Glomerular endothelial cell (primary cell): ENCODE measurements at regions not wholly inside any gene's neighbourhood (a gene's known extent, or its start where the extent isn't known, plus 50 kb on each side); places are given as distances from the start of the nearest gene placed in this dataset.

Source experiments
- DNase-seq: peaks from one replicate; pipeline ENCODE4 v3.0.0-alpha.2; 2011; ENCODE audit warnings: low read depth, low spot score; ENCODE audit errors: extremely low read depth

DNA sequence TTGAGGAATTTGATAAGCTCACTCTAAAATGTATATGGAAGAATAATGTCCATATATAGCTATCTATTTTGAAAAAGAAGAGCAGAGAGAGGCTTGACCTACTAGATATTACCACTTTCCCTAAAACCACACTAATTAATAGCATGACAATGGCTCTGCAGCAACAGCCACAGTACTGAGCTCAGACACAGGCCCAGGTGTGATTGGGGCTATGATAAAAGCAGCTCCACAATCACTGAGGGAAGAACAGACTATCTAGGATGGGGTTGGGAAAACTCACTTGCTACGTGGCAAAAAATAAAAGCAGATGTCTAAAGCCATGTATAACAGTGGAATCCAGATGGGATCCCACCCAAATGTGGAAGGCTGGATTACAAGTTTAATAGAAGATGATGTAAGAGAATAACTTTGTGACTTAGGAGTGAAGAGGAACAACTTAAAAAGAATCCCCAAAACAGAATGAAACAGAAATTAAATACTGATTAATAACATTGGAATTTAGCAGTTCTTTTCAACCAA is 80.8 kb upstream of the RAB4A start:
- DNase-seq = no peak

DNA sequence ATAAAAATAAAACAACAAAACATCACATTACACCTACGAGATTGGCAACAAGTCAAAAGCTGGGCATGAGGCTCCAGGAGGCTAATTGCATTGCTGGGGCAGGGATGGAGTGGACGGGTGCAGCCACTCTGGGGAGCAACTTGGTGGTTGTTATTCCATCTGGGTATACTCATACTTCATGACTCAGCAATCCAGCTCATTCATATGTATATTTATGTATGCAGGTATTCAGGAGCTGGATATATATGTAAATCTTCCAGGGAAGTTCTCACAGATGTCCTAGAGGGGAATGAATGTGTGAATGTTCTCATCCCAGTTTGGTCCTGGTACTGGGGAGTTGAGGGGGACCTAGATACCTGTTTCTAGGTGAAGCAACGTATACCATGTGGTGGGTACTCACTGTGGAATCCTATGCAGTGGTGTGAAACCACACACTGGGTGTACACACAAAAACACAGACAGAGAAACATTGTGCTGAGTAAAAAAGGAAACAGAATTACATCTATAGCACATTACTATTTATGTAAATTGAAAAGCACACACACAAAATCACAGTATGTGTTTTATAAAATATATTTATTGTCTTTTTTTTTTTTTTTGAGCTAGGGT is 79.7 kb upstream of the RAB4A start:
- DNase-seq = no peak

DNA sequence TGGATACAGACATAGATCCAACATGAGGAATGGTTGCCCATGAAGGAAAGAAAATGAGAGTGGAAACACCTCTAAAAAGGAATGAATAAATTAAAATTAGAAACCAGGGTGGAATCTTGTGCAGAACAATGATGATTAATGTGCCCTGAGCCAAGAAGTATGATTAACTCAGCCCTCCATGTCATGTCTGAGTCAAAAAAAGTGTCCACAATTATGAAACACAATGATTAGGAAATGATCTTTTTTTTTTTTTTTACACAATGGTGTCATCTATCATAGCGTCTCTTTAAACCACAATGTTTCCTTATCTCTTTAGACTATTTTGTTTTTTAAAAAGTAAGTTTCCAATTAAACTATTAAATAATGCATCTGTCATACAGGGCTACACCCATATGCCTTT is 78.9 kb upstream of the RAB4A start:
- no peak for DNase-seq

DNA sequence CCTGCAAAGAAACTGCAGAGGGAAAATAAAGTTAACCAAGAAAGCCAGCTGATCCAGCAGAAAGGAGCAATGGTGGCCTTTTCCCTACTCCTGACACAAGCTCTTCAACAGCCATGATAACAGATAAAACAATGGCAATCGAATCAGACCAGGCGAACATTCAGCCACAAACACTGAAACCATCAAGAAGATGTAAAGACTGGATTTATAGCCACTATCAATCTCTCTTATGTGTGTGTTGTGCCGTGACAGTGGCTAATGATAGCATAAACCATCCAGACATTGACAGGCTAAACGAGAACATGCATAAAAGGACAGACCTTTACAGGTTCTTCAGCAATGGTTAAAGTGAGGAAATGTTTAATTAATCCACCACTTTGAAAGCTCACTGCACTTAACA is 78.1 kb upstream of the RAB4A start:
- no peak for DNase-seq

DNA sequence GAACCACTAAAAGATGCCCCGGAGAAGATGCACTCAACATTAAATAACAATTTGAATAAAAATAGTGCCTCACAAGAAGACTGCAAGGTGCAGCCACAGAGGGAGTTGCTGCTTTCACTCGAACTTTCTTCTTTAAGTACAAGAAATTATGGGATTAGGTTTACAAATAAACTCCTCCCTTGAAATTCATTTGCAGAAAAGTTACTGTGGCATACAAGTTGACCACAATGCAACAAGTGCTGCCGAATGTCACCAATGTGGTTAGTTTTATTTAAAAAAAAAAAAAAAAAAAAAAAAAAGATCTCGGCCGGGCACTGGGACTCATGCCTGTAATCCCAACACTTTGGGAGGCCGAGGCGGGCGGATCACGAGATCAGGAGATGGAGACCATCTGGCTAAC is 76.8 kb upstream of the RAB4A start:
- no peak for DNase-seq

DNA sequence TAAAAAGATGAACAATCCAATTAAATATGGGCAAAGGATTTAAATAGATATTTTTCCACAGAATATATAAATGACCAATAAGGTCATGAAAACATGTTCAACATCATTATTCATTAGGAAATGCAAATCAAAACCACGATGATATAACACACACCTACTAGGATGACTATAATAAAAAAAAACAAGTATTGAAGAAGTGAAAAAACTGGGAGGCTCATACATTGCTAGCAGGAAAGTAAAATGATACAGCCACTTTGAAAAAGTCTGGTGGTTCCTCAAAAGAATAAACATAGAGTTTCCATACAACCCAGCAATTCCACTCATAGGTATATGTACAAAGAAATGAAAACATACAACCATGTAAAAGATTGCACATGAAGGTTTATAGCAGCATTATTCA is 75.7 kb upstream of the RAB4A start:
- DNase-seq = no peak

DNA sequence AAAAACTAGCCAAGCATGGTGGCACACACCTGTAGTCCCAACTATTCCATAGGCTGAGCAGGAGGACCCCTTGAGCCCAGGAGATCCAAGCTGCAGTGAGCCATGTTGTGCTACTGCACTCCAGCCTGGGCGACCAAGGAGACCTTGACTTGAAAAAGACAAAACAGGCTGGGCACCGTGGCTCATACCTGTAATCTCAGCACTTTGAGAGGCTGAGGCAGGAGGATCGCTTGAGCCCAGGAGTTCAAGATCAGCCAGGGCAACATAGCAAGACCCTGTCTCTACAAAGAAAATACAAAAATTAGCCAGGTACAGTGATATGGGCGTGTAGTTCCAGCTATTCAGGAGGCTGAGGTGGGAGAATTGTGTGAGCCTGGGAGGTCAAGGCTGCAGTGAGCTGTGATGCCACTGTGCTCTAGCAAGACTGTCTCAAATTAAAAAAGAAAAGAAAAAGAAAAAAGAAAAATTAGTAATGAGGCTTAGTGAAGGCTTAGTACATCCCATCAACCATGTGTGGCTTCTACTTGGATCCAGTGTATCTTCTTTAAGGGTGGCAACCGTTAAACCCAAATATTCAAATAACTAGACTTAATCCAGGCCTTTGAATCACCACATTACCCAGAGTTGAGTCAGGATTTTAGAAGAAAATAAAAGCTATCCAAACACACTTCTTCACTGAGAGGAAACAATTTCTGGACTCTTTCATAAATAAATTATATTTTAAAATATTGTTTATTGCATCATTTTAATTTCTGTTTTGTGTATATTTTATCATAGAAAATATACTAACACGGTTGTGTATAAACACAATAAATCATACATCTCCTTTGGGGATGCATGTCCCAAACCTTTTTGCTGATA is 74.3 kb upstream of the RAB4A start:
- DNase-seq = no peak

DNA sequence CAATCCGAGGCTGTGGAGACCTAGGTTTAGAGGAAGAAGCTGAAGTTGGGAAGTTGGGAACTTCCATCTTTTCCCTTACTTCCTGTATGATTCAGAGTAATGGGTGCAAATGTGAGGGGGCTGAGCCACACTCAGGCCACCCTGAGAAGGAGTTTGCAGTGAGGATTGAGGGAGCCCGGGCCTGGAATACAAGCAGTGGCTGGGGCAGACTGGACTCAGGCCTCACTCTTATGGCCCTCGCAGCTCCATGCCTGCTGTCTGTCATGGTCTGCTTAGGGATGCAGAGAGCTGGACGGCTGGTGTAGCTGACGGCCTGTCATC is 73.7 kb upstream of the RAB4A start:
- DNase-seq = no peak

DNA sequence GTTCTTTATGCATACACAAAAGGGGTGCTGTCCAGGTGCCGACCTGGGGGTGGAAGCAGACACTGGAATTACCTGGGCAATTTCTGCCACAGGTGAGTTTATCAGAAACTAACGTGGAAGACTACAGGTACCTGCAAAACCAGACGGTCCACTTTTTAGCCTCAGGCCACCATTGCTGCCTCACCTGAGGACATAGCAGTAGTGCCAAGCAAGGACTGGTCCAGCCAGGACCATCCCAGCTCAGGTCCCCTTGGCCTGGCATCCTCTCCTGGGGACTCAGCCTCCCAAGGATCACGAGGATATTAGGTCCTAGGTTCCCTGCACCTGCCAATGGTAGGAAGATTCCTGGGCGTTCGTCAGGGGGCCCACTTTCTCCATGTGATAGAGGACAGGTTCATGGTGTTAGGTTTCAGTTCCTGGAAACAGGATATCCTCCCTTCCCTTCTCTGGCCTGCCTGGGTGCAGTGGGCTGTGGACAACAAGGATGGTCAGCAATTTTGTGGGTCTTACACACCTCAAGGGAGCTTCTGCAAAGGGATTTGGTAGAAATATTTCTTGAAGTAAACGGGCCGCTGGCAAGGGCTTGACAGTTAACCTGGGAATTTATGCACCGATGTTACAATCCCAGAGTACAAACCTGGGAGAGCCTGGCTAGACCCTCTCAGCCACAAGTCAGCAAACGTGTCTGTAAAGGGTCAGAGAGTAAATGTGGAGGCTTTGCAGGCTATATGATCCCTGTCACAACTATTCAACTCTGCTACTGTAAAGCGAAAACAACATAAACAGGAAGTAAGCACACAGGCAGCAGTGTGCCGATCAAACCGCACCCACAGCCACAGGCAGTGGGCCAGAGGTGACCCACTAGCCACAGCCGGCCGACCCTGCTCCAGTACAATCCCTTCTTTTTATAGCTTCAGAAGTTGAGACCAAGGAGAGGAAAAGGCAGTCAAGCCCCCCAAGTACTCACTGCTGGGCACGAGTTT is 71.4 kb upstream of the RAB4A start:
- no peak for DNase-seq

DNA sequence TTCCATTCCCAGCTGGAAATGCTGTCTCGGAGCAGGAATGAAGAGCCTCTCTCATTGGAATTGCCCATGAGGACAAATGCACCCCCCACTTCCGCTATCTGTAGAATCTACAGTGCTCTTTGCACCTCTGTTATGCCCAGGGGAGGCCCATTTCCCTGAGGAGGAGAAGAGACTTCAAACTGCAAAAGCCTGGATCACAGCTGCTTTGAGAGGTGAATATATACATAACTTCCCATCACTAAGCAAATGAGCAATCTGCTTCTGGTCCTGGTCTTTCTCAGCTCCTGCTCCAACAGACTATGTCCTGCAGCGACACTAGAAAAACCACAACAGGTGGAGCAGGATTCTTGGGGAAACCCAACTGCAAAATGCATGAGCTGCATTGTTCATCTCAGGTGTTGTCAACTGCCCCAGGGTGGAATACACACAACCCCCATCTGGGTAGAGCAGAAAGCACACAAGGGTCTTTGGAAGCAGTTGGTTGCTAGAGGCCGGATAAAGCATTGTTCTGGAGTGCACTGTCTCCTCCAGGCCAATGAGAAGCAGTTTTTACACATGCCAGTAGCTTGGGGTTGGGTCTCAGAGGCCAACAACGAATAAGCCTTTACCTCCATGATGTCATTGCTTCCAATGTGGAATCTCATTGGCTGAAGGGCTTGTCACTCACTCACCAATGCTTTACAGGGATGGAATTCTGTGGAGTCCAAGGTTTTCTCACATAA is 67.7 kb upstream of the RAB4A start:
- DNase-seq = no peak

DNA sequence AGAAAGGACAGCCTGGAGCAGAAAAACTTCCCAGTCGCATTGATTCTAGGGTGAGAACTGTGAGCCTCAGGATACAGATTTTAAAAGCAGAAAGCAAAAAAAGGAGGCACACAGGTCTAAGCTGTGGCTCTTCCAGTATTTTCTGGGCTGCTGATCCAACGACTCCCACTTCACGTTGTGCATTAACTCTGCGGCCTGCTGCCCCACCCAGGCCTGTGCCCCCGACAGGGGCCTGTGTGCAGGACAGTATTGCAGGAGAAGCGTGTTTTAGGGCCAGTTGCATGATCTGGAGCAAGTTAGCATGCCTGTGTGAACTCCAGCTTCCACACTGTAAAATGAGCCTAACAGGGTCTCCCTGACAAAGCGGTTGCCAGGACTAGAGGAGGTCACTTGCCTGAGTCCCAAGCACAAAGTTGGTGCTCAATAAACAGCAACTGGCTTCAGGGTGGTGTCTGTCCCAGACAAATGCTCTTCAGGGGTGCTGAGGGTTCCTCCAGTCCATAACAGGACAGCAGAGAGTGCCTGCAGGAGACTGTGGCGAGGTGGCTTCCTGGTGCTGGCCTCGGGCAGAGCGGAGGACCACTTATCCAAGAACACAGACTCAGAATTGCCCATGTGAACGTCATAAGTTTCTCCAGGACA is 66.8 kb upstream of the RAB4A start:
- DNase-seq = no peak

DNA sequence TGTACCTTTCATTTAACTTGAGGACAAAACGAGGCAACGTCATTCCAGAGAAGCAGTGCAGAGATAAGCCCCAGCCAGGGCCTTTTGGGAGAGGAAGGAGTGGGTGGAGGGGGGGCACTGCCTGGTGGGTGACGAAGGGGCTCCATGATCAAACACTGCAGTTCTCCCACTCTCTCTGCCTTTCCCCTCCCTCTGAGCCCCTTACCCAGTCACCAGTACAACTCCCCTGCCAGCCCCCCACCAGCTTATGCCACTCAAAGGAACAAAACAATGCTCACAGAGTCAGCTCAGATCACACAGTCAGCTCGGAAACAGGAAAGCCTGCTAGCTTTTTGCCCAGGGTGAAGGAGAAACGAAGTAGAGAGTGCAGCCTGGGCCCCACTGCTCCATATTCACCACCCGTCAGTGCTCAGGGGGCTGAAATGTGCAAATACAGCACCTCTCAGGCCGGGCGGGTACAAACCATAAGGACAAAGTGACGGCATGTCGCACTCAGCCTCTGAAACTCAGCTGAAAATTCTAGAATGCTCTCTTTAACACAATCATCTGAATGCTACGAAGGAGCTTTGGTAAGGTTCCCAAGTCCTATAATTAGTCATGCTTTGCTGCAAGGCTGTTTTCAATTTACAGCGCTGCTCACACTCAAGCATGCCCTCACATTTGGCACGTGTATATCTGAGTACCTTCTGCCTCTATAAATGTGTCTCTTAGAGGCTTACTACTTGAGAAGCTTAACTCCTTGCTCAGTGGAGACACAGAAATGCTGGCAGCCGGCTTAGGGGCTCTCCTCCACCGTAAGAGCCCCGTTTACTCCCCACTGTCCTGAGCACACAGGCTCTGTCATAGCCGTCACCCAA is 65.8 kb upstream of the RAB4A start:
- DNase-seq = no peak

DNA sequence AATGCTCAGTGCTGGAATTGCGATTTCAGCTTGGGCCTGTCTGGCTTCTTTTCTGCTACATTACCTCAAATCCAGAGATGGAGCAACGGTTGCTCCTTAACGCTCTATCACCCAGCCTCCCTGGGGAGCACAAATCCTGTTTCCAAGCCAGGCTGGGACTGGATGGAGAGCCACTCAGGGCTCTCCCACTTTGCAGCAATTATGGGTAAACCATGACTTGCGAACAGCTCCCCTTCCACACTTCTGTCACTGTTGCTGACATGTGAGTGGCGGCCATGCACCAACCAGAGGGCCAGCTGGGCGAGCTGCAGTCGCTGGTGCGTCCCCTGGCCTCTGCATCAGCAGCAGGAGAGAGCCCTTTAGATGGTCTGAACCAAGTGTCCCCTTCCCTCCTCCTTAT is 65.1 kb upstream of the RAB4A start:
- DNase-seq = no peak

DNA sequence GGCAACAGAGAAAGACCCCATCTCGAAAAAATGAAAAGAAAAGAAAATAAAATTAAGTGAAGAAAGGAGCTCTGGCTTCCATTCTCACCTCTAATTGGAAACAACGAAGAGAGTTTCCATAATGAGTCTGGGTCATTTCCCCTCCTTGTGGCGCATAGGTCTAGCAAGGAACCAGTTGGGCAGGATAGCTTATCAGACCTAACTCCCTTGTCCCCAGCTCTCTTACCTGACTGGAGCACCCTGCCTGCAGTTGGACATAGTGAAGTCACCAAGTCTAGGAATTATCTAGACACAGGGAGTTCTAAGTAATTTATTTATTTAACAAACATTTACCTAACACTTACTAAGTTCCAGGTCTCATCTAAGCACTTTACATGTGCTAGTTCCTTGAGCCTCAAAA is 63.0 kb upstream of the RAB4A start:
- DNase-seq = no peak

DNA sequence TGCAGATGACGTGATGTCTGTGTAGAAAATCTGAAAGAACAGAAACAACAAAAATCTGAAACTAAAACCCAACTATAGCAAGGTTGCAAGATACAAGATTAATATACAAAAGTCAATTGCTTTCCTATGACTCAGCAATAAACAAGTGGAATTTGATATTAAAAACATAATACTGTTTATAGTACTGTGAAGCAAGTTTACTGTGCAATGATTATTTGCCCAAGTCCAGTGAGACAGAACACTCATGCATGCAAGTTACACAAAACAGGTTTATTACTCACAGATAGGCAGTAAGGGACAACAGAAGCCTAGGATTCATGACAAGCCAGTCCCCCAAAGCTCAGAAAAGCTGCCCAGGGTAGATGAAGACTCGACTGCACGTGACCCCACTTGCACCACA is 62.4 kb upstream of the RAB4A start:
- no peak for DNase-seq

DNA sequence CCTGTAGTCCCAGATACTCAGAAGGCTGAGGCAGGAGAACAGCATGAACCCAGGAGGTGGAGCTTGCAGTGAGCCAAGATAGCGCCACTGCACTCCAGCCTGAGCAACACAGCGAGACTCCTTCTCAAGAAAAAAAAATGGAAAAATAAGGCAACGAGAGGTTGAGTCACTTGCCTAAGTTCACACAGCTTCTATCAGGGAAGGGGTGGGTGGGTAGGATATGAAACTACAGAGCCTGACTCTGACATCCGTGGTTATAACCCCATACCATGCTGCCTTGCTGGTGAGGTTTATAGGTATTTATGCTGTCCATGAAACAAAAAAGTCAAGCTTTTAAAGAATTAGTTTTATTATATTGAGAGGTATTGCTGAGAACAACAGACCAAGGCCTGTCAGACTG is 61.5 kb upstream of the RAB4A start:
- no peak for DNase-seq

DNA sequence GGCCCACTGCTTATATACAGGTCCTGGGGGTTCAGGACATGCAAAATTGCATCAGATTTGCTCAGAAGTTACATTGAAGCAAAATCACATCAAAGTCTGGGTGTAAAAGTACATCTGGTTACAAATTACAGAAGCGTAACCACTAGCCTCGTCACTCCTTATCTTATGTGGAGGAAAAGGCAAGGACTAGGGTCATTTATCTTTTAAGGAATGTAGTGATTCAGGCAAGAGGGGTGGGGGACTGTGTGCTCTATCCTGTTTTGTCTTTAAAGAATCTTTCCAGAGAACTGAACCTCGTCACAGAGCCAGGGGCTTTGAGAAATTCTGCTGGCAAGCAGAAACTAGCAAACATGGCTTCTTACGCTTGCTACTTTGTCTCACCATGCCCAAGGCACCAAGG is 61.1 kb upstream of the RAB4A start:
- DNase-seq = no peak

DNA sequence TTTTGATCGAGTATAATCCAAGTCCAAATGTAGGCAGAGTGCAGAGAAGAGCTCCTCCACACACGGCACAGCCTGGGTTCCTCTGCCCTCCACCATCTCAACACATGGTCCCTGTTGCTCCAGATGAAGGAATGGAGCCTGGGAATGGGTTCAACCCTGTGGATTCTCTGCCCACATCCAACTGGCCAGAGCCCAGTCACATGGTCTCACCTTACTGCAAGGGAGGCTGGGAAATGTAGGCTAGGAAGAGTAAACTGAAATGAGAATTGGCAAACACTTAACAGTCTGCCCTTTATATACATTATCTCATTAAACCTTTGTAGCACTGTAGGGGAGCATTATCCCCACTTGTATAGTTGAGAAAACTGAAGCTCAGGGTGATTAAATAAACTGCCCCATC is 60.1 kb upstream of the RAB4A start:
- no peak for DNase-seq

DNA sequence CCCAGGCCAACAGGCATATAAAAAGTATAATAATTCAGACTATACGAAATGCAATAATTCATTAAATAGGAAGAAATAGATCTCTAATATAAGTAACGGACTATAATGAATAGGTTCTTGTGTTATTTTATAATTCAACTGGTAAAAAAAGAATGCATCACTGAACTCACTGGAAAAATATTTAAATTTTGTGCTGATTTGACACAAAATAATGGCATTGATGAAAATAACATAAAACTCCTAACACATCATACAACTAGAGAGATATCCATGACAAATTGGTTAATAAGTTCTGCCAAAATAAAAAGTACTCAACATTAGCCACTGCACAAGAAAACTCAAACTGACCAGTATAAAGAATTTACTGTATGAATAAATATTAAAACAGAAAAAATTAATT is 57.1 kb upstream of the RAB4A start:
- no peak for DNase-seq
